MM.1S (cell line): ENCODE measurements at regions not wholly inside any gene's neighbourhood (a gene's known extent, or its start where the extent isn't known, plus 50 kb on each side); places are given as distances from the start of the nearest gene placed in this dataset.

Experiments used
- CTCF ChIP-seq: fragments of 300-600 bp; sonication (generic); IDR thresholded peaks from 2 replicates; pipeline ENCODE4 v1.5.1; 2016; ENCODE audit warnings: antibody characterized with exemption, low read length, mixed read lengths
- EZH2 ChIP-seq: fragments of 300-600 bp; sonication (generic); optimal IDR thresholded peaks from 2 replicates; pipeline ENCODE3; 2017; ENCODE audit warnings: low read depth, mild to moderate bottlenecking, antibody characterized with exemption, low read length, mixed read lengths
- EZH2phosphoT487 ChIP-seq: fragments of 300-600 bp; sonication (generic); IDR thresholded peaks from 2 replicates; pipeline ENCODE4 v1.6.1; 2018; ENCODE audit warnings: antibody characterized with exemption, low read length

GRCh38 chr10:9299966-9300365, 1245.5 kb downstream of the GATA3 start:
- TF ChIP-seq CTCF (no peak), EZH2 (no peak), EZH2phosphoT487 (no peak)
